NCI-H1105 treated with DMSO at 0.1 percent for 48 hours (cell line): ENCODE measurements at regions not wholly inside any gene's neighbourhood (a gene's known extent, or its start where the extent isn't known, plus 50 kb on each side); places are given as distances from the start of the nearest gene placed in this dataset.

Experiments
- DNase-seq: peaks from one replicate; lab custom pipeline; 2025; lab: John Stamatoyannopoulos, UW

GRCh38 chr6:6783721-6784120, 195.2 kb downstream of the LY86 start:
- DNase-seq, result no peak

DNA sequence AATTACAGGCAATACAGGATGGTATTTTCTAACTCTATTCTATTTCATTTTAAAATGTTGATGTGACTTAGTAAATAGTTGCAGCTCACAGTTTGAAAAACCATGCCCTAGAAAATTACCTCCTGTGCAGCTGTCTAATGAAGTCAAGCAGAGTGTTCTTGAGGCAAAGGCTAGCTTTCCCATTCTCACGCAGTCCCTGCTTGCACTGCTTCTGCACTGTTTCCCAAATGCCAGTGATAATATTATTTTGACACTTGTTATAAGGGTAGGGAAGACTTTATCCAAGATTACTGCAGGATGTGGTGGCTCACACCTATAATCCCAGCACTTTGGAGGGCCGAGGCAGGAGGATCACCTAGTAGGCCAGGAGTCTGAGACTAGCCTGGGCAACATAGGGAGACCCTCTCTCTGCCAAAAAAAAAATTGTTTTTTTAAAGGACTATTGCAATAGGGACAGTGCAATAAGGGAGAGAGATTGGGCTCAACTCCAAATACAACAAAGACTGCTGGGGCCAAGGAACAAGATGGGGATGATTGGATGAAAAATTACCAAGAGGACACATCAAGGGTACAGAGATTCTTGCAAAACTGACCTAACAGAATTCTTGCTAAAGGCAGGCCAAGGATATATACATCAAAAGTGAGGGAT, 196.1 kb downstream of the LY86 start:
- DNase-seq, result no peak

- DNase-seq, result no peak
Measured at GRCh38 chr6:6785163-6785521, 196.6 kb downstream of the LY86 start.

GRCh38 chr6:6788394-6789032, 200.0 kb downstream of the LY86 start:
- DNase-seq, result peak; percentile 29

- DNase-seq, result no peak
Measured at GRCh38 chr6:6790393-6790792, 201.9 kb downstream of the LY86 start.

DNA sequence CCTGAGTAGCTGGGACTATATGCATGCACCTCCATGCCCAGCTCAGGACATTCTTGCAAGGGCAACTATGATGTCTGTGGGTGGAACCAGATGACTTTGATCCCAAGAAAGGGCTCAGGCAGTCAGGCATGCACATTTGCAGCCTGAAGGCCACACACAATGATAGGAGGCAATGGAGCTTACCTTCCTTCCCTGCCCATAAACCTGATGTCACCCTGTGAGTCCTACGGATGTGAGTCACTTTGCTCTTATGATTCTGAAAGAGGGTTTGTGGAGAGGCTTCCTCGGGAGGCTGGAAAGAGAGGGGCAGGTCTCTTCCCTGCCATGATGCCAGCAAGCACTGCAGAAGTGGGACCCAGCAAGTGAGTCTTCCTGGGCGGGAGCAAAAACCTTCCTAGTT, 202.4 kb downstream of the LY86 start:
- DNase-seq, result no peak

DNA sequence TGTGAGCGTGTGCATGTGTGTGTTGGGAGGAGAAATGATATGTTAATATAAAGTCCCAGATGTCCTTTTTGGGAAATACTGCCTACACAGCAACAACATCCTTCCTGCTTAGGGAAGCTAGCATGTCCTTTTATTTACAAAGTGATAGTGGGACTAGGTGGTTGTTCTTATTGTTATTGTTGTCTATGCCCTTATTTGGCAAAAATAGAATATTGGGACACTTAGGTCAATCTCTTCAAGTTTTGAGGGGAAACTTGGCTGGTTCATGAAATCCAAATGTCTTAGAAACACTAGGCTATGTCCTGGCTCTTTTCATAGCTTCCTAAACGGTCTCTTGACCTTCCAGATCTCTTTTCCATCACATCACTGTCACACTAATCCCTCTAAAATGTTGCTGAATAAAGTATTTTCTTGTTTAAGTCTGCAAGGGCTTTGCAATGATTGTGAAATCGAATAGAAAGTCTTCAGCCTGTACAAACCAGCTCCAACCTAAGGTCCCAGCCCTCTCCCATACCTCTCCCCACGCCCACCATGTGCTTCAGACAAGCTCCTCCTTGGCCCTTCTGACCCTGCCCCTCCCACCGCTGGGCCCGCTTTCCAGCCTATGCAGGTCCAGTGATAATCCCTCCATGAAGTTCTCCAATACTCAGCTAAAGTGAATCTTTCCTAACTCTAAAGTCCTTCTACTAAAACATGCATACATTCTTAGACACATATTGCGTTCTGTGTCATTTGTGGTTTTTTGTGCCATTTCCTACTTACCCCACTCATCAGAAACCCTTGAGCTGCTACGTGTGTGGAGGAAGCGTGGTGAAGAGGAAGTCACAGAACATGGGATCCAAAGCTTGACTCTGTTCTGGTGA, 205.1 kb downstream of the LY86 start:
- DNase-seq, result no peak

DNA sequence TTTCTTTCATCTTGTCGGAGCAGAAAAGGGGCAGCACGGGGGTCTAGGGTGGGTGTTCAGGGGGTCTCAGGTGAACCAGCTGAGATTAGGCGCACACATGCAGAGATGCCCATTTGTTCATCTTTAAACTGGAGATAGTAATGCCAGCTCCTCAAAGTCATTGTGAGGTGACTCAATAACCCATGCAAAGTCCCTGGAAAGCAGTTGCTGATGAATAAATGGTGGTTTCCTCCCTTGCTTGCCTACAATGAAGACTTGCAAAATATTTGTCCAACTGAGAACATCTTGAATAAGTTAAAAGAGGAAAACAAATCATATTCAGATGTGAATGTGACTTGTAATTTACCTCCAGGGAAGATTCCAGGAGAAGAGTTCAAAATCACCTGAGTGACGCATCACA, 206.9 kb downstream of the LY86 start:
- no peak for DNase-seq

DNA sequence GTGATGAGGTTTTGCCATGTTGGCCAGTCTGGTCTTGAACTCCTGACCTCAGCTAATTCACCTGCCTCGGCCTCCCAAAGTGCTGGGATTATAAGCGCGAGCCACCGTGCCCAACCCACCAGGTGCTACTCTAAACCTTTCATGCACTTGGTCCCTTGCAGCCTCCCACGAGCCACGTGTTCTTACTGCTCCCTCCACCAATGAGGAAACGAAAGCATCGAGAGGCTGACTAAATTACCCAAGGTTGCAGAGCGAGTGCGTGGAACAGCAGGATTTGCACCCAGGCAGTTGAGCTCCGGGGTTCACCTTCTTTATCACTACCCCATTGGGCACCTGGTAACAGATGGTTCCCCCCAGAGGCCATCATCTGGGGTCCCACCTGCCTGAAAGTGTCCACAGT, 208.3 kb downstream of the LY86 start:
- no peak for DNase-seq

DNA sequence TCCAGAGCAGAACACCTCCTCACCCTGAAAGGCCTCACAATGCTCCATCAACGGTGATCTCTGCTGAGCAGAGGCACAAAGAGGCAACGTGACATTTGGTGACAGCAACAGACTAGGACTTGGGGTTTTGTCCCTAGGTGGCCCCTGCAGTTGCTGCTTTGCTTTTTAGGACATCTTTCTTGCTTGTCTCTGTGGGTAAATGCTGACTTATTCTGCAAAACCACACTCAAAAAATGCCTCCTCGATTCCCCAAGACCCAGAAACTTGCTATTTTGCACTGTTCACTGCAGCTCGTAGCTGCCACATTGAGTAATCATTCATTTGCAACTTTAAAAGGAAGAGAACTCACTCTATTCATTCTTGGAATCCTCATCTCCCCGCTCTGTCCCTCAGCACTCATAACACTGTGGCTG, 209.9 kb downstream of the LY86 start:
- no peak for DNase-seq

DNA sequence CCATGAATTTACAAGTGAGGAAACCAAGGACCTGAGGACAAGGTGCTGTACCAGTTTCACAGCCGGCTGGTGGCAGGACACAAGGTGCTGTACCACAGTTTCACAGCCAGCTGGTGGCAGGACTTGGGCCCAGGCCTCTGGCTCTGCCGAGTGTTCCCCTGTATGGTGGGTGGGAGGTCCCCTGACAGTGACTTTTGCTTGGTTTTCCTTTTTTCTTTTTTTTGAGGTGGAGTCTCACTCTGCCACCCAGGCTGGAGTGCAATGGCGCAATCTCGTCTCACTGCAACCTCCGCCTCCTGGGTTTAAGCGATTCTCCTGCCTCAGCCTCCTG, 212.4 kb downstream of the LY86 start:
- DNase-seq, result no peak

DNA sequence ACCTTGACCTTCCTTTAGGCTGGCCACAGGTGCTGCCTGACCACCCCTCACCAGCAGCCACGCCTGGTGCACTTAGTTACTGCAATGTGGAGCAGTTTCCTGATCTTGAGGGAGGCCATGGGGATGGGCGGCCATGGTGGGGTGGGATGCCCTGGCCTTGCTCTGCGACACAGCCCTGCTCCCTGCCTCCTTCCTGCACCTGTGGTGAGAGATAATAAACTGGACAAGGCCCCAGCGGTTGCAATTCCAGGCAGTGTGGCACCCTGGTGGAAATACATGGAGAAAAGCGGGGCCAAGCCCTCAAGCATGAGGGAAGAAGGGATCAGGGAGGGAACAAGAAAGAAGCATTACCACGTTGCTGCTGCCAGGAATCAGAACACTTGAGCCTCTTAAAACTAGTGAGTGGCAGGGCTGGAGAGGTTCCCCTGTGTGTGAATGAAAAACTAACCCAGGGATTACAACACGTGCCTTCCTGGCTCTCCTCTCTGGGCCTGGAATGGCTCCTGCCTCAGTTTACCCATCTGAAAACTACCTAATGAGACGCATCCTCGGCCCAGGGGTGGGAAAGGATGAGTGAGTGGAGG, 213.2 kb downstream of the LY86 start:
- DNase-seq, result no peak

GRCh38 chr6:6803180-6803977, 214.9 kb downstream of the LY86 start:
- DNase-seq, result no peak

DNA sequence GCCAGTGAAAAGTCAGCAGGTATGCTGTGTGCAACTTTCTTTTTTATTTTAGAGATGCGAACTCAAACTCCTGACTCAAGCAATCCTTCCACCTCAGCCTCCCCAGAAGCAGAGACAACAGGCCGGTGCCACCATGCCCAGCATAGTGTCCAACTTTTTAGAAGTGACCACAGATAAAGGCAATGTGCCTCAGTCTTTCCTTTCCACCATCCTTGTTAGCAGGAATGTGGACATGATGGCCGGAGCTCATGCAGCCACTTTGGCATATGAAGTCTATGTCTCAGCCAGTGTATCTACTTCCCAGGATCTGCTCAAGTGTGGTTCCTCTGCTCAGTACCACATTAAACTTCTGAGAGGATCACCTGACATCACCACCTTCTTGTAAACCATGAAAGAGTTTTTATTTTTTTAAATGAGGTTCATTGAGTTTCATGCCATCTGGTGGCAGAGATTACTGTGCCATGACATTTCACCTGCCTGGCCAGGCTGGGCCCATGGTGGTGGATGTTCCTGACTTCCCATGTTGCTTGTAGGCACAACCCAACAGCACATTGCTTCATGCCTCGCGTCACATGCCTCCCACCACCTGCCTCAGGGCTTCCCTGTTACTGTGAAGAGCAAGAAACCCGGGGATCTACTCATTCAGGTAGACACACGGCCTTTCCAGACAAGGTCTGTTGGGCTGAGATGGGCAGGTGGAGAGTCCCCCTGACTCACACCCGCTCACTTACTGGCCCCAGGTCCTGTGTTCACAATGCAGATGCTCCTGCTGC, 216.5 kb downstream of the LY86 start:
- no peak for DNase-seq

GRCh38 chr6:6806844-6807518, 218.5 kb downstream of the LY86 start:
- DNase-seq, result no peak

DNA sequence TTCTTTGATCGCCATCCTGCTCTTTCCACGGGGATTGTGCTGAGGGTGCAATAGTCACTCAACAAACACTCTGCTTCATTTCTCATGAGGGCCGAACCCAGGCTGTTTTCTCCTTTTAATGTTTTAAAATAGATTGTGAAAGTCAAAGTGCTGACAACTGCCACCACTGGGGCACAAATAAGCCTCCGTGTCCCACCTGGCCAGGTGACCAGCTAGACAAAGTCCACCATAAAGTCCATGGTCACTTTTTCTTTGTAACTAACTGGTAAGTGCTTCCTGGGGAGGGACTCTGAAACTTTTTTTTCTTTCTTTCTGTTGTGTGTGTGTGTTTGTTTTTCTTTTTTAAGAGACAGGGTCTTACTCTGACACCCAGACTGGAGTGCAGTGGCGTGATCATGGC, 219.8 kb downstream of the LY86 start:
- no peak for DNase-seq

DNA sequence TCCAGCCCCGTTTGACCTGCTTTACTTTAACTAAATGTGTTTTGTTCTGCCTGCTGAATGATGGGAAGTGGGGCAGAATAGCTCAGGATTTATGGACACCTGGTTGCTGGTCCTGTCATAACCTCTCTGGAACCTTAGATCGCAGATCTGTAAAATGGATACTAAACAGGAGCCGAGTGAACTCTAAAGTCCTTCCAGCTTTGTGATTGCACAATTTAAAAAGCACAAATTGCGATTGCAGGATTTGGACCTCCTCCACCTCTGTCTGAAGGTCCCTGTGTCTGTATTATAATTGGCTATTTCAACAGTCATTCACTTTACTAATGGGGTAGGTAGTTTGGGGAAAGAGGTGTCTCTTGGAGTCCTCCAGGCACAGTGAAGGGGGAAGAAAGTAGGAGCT, 220.4 kb downstream of the LY86 start:
- no peak for DNase-seq

GRCh38 chr6:6810727-6811126, 222.2 kb downstream of the LY86 start:
- DNase-seq, result no peak

DNA sequence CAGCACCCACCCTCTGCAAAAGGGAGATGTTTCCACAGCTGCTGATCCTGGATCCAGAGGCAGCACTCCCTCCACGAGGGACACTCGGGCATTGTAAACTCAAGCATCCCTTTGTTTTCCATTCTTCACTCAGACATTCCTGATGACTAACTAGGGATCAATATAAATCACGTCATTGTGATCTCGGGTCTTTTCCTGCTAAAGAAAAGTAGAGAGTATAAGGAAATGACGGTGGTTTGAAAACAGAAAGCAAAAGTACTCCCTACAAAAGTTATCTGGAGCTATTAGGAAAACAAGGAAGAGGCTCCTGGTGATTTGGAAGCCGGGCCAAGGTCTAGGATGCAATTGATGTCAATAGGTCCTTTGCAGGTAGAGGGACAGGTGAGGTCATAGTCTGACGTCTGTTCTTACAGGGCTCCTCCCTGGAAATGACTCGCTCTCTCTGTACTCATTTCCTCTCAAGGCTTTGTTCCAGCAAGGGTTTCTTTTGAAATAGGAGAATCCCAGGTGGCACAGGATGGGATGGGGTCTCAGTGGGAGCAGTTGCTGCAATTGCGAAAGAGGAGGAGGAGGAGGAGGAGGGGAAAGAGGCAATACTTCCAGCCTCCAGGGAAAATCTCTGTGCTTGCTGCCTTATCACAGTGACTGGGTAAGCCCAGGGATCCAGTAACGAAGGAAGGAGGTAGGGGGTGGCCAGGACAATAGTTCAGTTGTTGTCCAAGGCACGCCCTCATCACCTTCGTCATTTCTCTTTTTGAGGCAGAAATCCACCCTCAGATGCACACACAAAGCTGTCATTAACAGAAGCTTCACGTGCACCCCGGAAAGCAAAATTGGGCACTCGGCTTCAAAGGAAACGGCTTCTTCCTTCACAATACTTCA, 222.8 kb downstream of the LY86 start:
- DNase-seq, result no peak

- no peak for DNase-seq
Measured at GRCh38 chr6:6812427-6812826, 223.9 kb downstream of the LY86 start.
